Fibroblast of lung (primary cell): ENCODE measurements at regions not wholly inside any gene's neighbourhood (a gene's known extent, or its start where the extent isn't known, plus 50 kb on each side); places are given as distances from the start of the nearest gene placed in this dataset.

ENCODE experiments used
- EZH2 ChIP-seq: IDR thresholded peaks from 2 replicates; pipeline ENCODE4 v1.5.1; 2012; ENCODE audit warnings: low read length, control low read depth, mild to moderate bottlenecking; ENCODE audit errors: missing control alignments
- TF ChIP-seq, protein P1 (sequence below), 2 donors: IDR thresholded peaks in 1 of 2; conservative IDR thresholded peaks in 1 of 2; 1 replicate in 1 of 2; 2 replicates in 1 of 2; pipeline ENCODE4 v1.5.1; 2011 to 2012; ENCODE audit warnings: low read length in 2 of 2, control low read depth in 1 of 2, inconsistent platforms in 1 of 2, low read depth in 1 of 2, mild to moderate bottlenecking in 1 of 2

DNA sequence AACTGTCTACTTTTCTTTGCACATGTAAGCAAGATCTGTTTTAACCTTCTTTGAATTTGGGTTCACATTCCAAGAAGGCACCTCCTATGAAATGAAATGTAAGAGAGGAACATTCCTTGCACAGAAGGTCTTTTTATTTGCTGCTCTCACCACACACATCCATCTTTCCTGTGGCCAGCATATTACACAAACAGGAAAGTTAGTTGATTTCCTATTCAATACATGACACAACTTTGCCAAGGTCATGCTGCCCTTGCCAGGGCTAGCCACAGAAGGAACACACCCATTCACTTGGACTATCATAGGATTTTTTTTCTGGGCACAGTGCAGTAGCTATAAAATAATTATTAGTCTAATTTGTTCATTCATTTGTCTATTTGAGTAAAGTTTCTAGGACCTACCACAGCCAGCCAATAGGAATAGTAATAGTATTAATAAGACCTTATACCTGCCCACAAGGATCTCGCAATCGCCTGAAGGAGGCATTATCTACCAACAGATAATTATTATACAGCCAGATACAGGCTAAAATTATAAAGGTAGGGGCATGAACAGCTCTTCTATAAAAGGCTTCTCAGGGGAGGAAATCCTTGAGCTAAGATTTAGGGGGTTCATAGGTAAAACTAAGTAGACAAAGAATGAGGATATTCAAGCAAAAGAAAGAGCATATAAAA is 78.1 kb upstream of the NREP start:
- TF ChIP-seq, protein P1, sequence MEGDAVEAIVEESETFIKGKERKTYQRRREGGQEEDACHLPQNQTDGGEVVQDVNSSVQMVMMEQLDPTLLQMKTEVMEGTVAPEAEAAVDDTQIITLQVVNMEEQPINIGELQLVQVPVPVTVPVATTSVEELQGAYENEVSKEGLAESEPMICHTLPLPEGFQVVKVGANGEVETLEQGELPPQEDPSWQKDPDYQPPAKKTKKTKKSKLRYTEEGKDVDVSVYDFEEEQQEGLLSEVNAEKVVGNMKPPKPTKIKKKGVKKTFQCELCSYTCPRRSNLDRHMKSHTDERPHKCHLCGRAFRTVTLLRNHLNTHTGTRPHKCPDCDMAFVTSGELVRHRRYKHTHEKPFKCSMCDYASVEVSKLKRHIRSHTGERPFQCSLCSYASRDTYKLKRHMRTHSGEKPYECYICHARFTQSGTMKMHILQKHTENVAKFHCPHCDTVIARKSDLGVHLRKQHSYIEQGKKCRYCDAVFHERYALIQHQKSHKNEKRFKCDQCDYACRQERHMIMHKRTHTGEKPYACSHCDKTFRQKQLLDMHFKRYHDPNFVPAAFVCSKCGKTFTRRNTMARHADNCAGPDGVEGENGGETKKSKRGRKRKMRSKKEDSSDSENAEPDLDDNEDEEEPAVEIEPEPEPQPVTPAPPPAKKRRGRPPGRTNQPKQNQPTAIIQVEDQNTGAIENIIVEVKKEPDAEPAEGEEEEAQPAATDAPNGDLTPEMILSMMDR (conservative IDR thresholded peaks at IDR 0.05 in 1 of 2, IDR thresholded peaks at IDR 0.05 in 1 of 2; ENCODE audit: low read depth in 1 of 2, low read length in 2 of 2) = no peak
- TF ChIP-seq EZH2 = no peak
